WTC11 (cell line): ENCODE measurements at regions not wholly inside any gene's neighbourhood (a gene's known extent, or its start where the extent isn't known, plus 50 kb on each side); places are given as distances from the start of the nearest gene placed in this dataset.

ENCODE experiments used
- ATAC-seq: fragments of 200-7000 bp; cut with Tn5 transposase; 2 replicates; pipeline ENCODE4 v1.10.0; 2021; ENCODE audit warnings: mild to moderate bottlenecking, moderate library complexity
- CTCF ChIA-PET: fragments of 300-600 bp; sonication (Branson Sonifier 250); formaldehyde crosslinking; loops from one replicate; lab custom pipeline; 2021; ENCODE audit warnings: antibody characterized with exemption; lab: Charles Lee
- POLR2A ChIA-PET: fragments of 350-600 bp; sonication (Branson Sonifier 250); formaldehyde crosslinking; loops from one replicate; lab custom pipeline; 2021; ENCODE audit warnings: antibody characterized with exemption; lab: Charles Lee
- DNase-seq: peaks from one replicate; pipeline ENCODE4 v3.0.0; 2021; ENCODE audit warnings: low spot score
- H3K27ac Mint-ChIP-seq: 2 replicates; pipeline ENCODE4 v1.8.0; 2021; ENCODE audit warnings: mixed read lengths
- H3K27me3 Mint-ChIP-seq: 2 replicates; pipeline ENCODE4 v1.8.0; 2021; ENCODE audit warnings: low read depth, mild to moderate bottlenecking, moderate library complexity, mixed read lengths
- H3K36me3 Mint-ChIP-seq: 2 replicates; pipeline ENCODE4 v1.8.0; 2021; ENCODE audit warnings: mixed read lengths
- H3K4me1 Mint-ChIP-seq: 2 replicates; pipeline ENCODE4 v1.8.0; 2022; ENCODE audit warnings: mixed read lengths
- H3K4me3 Mint-ChIP-seq: 2 replicates; pipeline ENCODE4 v1.8.0; 2021; ENCODE audit warnings: mild to moderate bottlenecking, moderate library complexity, mixed read lengths
- H3K9me3 Mint-ChIP-seq: 2 replicates; pipeline ENCODE4 v1.8.0; 2021; ENCODE audit warnings: mixed read lengths
- AR ChIP-seq: fragments of 250-450 bp; sonication (Bioruptor Pico); IDR thresholded peaks from 2 replicates; pipeline ENCODE4 v1.9.0; 2021; ENCODE audit warnings: mild to moderate bottlenecking
- ATF2 ChIP-seq: sonication (generic); formaldehyde crosslinking; IDR thresholded peaks from 2 replicates; pipeline ENCODE4 v1.8.1; 2022; ENCODE audit warnings: low read depth, missing genetic modification reagents, borderline replicate concordance
- ATF6 ChIP-seq: sonication (generic); formaldehyde crosslinking; IDR thresholded peaks from 2 replicates; pipeline ENCODE4 v1.8.1; 2023; ENCODE audit warnings: mild to moderate bottlenecking, missing genetic modification reagents
- FOXP4 ChIP-seq: sonication (generic); formaldehyde crosslinking; IDR thresholded peaks from 2 replicates; pipeline ENCODE4 v1.8.0; 2022; ENCODE audit warnings: mild to moderate bottlenecking, missing genetic modification reagents
- GABPB1 ChIP-seq: sonication (generic); formaldehyde crosslinking; IDR thresholded peaks from 2 replicates; pipeline ENCODE4 v1.8.1; 2023; ENCODE audit warnings: mild to moderate bottlenecking, missing genetic modification reagents
- GRHL2 ChIP-seq: fragments of 250-450 bp; sonication (Bioruptor Pico); IDR thresholded peaks from 2 replicates; pipeline ENCODE4 v1.8.0; 2022; ENCODE audit warnings: mild to moderate bottlenecking, moderate library complexity; ENCODE audit not compliant: insufficient replicate concordance, severe bottlenecking
- HMGXB4 ChIP-seq: sonication (generic); formaldehyde crosslinking; IDR thresholded peaks from 2 replicates; pipeline ENCODE4 v1.8.1; 2023; ENCODE audit warnings: mild to moderate bottlenecking, moderate library complexity, missing genetic modification reagents
- IRF1 ChIP-seq: sonication (generic); formaldehyde crosslinking; IDR thresholded peaks from 2 replicates; pipeline ENCODE4 v1.8.0; 2023; ENCODE audit warnings: missing genetic modification reagents
- KAT7 ChIP-seq: sonication (generic); formaldehyde crosslinking; IDR thresholded peaks from 2 replicates; pipeline ENCODE4 v1.8.1; 2023; ENCODE audit warnings: missing genetic modification reagents, mild to moderate bottlenecking, borderline replicate concordance
- MAX ChIP-seq: sonication (generic); formaldehyde crosslinking; IDR thresholded peaks from 2 replicates; pipeline ENCODE4 v1.8.0; 2022; ENCODE audit warnings: mild to moderate bottlenecking, missing genetic modification reagents
- NR1H2 ChIP-seq: sonication (generic); formaldehyde crosslinking; IDR thresholded peaks from 2 replicates; pipeline ENCODE4 v1.9.0; 2021; ENCODE audit warnings: mild to moderate bottlenecking, moderate library complexity, missing genetic modification reagents
- OVOL2 ChIP-seq: fragments of 250-450 bp; sonication (Bioruptor Pico); IDR thresholded peaks from 2 replicates; pipeline ENCODE4 v1.9.0; 2021; ENCODE audit warnings: mild to moderate bottlenecking, borderline replicate concordance
- PREB ChIP-seq: sonication (generic); formaldehyde crosslinking; IDR thresholded peaks from 2 replicates; pipeline ENCODE4 v1.8.1; 2022; ENCODE audit warnings: mild to moderate bottlenecking, missing genetic modification reagents, moderate library complexity, borderline replicate concordance
- ZNF121 ChIP-seq: sonication (generic); formaldehyde crosslinking; IDR thresholded peaks from 2 replicates; pipeline ENCODE4 v1.8.0; 2023; ENCODE audit warnings: missing genetic modification reagents
- ZNF317 ChIP-seq: sonication (generic); formaldehyde crosslinking; IDR thresholded peaks from 2 replicates; pipeline ENCODE4 v1.8.1; 2023; ENCODE audit warnings: low read depth, mild to moderate bottlenecking, moderate library complexity, missing genetic modification reagents, borderline replicate concordance
- ZNF396 ChIP-seq: fragments of 250-450 bp; sonication (Bioruptor Pico); IDR thresholded peaks from 2 replicates; pipeline ENCODE4 v1.8.0; 2021; ENCODE audit warnings: mild to moderate bottlenecking, moderate library complexity, borderline replicate concordance
- ZNF512 ChIP-seq: sonication (generic); formaldehyde crosslinking; IDR thresholded peaks from 2 replicates; pipeline ENCODE4 v1.8.1; 2022; ENCODE audit warnings: missing genetic modification reagents, borderline replicate concordance

GRCh38 chr10:64626924-64627323 lies 1105.7 kb downstream of the REEP3 start:
- H3K36me3 Mint-ChIP-seq: no peaks in the 10 kb centered on the region
- H3K9me3 Mint-ChIP-seq: no peaks in the 10 kb centered on the region
- no peak for ATAC-seq
- no peak overlapping the region for H3K27ac Mint-ChIP-seq
- TF ChIP-seq MAX (CRISPR knock-in tag): no peak
- no peak for TF ChIP-seq GABPB1 (CRISPR knock-in tag)
- TF ChIP-seq ATF6: no peak
- TF ChIP-seq, all 79 proteins: peak for 0
- POLR2A ChIA-PET: no interaction called here
- CTCF ChIA-PET: interaction anchor here (1.0 kb wide), 1 partner anchor 196 kb away, joined by 3 read pairs; no protein-coding TSS in a partner anchor
- Mint-ChIP-seq H3K27me3 (no peaks in the 10 kb centered on the region), H3K4me1 (peaks cover 4% of the 10 kb centered on the region; the same call in 1 of the 2 replicates), H3K4me3 (no peak overlapping the region)
- no peak for DNase-seq

- no peak for ATAC-seq
- no peak for DNase-seq
- no peaks in the 10 kb centered on the region for H3K9me3 Mint-ChIP-seq
- TF ChIP-seq IRF1 (CRISPR knock-in tag) (no peak), GRHL2 (no peak), HMGXB4 (CRISPR knock-in tag) (no peak), ZNF396 (no peak), OVOL2 (no peak), ATF2 (CRISPR knock-in tag) (no peak), ZNF317 (CRISPR knock-in tag) (no peak), ZNF121 (CRISPR knock-in tag) (no peak), AR (CRISPR knock-in tag) (no peak)
- no peak overlapping the region for H3K4me3 Mint-ChIP-seq
- H3K27ac Mint-ChIP-seq: no peak overlapping the region
- H3K36me3 Mint-ChIP-seq: no peaks in the 10 kb centered on the region
- ChIA-PET CTCF (no interaction called here), POLR2A (no interaction called here)
- H3K27me3 Mint-ChIP-seq: no peaks in the 10 kb centered on the region
- peaks cover 4% of the 10 kb centered on the region; the same call in 1 of the 2 replicates for H3K4me1 Mint-ChIP-seq
Observed at GRCh38 chr10:64630534-64630933, 1109.3 kb downstream of the REEP3 start.

GRCh38 chr10:64635906-64636305 lies 1114.7 kb downstream of the REEP3 start:
- H3K27ac Mint-ChIP-seq: no peak overlapping the region
- ATAC-seq: no peak
- no peak for DNase-seq
- no peaks in the 10 kb centered on the region for H3K9me3 Mint-ChIP-seq
- no peak overlapping the region for H3K4me3 Mint-ChIP-seq
- no peaks in the 10 kb centered on the region for H3K36me3 Mint-ChIP-seq
- no peaks in the 10 kb centered on the region for H3K4me1 Mint-ChIP-seq
- ChIA-PET CTCF (interaction anchor here (1.6 kb wide), 1 partner anchor 205 kb away, joined by 4 read pairs; no protein-coding TSS in a partner anchor), POLR2A (no interaction called here)
- no peaks in the 10 kb centered on the region for H3K27me3 Mint-ChIP-seq
- no peak for TF ChIP-seq PREB (CRISPR knock-in tag)
- TF ChIP-seq ZNF512: no peak
- TF ChIP-seq FOXP4 (CRISPR knock-in tag): no peak
- no peak for TF ChIP-seq NR1H2 (CRISPR knock-in tag)
- TF ChIP-seq KAT7 (CRISPR knock-in tag): no peak
